ENCODE measurements at regions not wholly inside any gene's neighbourhood (a gene's known extent, or its start where the extent isn't known, plus 50 kb on each side); places are given as distances from the start of the nearest gene placed in this dataset.

DNA sequence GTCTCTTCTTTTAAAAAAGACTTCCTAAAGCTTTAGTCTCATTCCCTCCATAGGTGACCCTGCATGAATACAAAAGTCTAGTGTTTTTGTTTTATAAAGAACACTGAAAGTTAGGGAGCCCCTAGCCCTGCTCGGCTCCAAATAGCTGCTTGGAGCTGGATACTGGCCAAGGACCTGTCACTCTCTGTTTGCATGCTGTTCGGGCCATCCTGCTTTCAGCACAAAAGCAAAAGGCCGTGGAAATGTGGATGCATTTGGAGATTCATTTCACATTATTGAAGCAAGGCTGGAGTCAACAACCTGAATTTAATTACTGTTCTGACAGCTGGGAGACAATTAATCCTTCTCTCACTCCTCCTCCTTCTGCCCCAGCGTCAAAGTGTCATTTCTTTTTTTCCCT, 151.7 kb upstream of the NMUR2 start:
- no peaks in the 10 kb centered on the region for H3K27me3 ChIP-seq (ENCODE audit: control insufficient read depth, insufficient read depth, low read length)
- H3K27ac ChIP-seq (ENCODE audit: low read length) = no peak overlapping the region
- H3K4me1 ChIP-seq (ENCODE audit: control insufficient read depth, insufficient read depth, low read length) = no peaks in the 10 kb centered on the region
- no peak overlapping the region for H3K4me3 ChIP-seq (ENCODE audit: low read length)
- TF ChIP-seq, protein P1, sequence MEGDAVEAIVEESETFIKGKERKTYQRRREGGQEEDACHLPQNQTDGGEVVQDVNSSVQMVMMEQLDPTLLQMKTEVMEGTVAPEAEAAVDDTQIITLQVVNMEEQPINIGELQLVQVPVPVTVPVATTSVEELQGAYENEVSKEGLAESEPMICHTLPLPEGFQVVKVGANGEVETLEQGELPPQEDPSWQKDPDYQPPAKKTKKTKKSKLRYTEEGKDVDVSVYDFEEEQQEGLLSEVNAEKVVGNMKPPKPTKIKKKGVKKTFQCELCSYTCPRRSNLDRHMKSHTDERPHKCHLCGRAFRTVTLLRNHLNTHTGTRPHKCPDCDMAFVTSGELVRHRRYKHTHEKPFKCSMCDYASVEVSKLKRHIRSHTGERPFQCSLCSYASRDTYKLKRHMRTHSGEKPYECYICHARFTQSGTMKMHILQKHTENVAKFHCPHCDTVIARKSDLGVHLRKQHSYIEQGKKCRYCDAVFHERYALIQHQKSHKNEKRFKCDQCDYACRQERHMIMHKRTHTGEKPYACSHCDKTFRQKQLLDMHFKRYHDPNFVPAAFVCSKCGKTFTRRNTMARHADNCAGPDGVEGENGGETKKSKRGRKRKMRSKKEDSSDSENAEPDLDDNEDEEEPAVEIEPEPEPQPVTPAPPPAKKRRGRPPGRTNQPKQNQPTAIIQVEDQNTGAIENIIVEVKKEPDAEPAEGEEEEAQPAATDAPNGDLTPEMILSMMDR (IDR thresholded peaks at IDR 0.05) = no peak
- Mint-ChIP-seq H3K27me3 (ENCODE audit: low read depth in 2 of 2) (peaks cover 0 to 5% of the 10 kb centered on the region in 2 donors), H3K9me3 (no peaks in the 10 kb centered on the region), H3K4me3 (no peak overlapping the region), H3K27ac (no peak overlapping the region), H3K4me1 (no peaks in the 10 kb centered on the region), H3K36me3 (no peaks in the 10 kb centered on the region)
- 61% methylated on average over 3 of the region's 4 CpGs for WGBS (ENCODE audit: insufficient coverage)
- no peak for ATAC-seq
- intact Hi-C loops (cut with micrococcal nuclease) = no loop called here
- no peak for DNase-seq
- no peaks in the 10 kb centered on the region for H3K9me3 ChIP-seq (ENCODE audit: control insufficient read depth, insufficient read depth, low read length)
- H3K36me3 ChIP-seq (ENCODE audit: control insufficient read depth, insufficient read depth, low read length) = no peaks in the 10 kb centered on the region

DNA sequence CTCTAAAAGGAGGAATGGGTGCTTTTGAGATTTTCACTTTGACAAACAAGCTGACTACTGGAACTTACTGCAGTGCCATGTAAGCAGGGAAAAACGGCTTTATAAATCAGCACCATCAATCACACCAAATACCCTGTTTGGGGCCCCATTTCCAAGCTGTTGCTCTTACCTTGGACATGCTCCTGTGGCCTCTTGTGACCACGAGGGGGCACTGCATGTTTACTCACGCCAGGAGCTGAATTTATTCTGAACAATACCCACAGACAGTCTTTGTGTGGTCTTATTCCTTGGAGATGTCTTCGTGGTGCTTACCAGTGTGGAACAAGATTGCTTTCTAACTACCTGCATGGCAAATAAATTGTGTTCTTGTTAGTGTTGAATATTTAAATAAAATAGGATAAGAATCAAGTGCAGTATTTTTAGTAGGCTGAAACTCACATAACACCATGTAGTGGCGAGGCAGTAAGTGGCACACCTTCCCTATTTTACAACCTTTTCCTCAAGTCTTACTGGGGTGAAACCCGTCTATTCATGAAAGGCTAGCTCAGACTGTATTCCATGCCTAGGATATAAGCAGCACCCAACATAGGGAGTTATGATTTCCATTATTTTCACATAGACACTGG, 155.5 kb upstream of the NMUR2 start:
- TF ChIP-seq, protein P1 (IDR thresholded peaks at IDR 0.05) = peak; percentile 39
- Mint-ChIP-seq H3K4me1 (no peaks in the 10 kb centered on the region), H3K36me3 (no peaks in the 10 kb centered on the region), H3K9me3 (no peaks in the 10 kb centered on the region), H3K27ac (no peak overlapping the region), H3K27me3 (ENCODE audit: low read depth in 2 of 2) (peaks cover 0 to 2% of the 10 kb centered on the region in 2 donors), H3K4me3 (no peak overlapping the region)
- Histone ChIP-seq H3K4me3 (ENCODE audit: low read length) (no peak overlapping the region), H3K36me3 (ENCODE audit: control insufficient read depth, insufficient read depth, low read length) (no peaks in the 10 kb centered on the region), H3K27ac (ENCODE audit: low read length) (no peak overlapping the region), H3K27me3 (ENCODE audit: control insufficient read depth, insufficient read depth, low read length) (no peaks in the 10 kb centered on the region), H3K9me3 (ENCODE audit: control insufficient read depth, insufficient read depth, low read length) (no peaks in the 10 kb centered on the region), H3K4me1 (ENCODE audit: control insufficient read depth, insufficient read depth, low read length) (no peaks in the 10 kb centered on the region)
- peak in 2 of 3 donors; percentile 46 to 58 for ATAC-seq
- peak; percentile 22 to 49 for DNase-seq
- intact Hi-C loops (cut with micrococcal nuclease) = no loop called here
- WGBS (ENCODE audit: insufficient coverage) = 34% methylated on average over 6 of the region's 6 CpGs

DNA sequence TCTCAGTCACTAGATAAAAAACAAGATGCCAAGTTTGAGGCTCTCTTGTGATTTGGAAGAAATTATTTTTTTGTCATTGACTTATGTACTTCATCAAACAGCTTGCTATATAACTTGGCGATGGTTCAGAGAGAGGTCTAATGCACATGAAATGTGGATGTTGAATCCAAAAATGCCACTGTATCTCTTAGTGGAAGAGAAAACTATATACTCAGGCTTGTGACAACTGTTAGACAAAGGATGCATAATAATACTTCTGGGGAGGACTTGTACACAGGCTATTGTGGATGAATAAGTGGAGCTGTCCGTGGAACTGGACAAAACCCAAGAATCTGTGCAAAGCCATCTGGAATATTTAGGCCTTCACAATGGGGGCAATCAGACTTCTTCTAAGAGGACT, 162.9 kb upstream of the NMUR2 start:
- Histone ChIP-seq H3K9me3 (ENCODE audit: control insufficient read depth, insufficient read depth, low read length) (no peaks in the 10 kb centered on the region), H3K4me3 (ENCODE audit: low read length) (no peak overlapping the region), H3K4me1 (ENCODE audit: control insufficient read depth, insufficient read depth, low read length) (no peaks in the 10 kb centered on the region), H3K36me3 (ENCODE audit: control insufficient read depth, insufficient read depth, low read length) (no peaks in the 10 kb centered on the region), H3K27ac (ENCODE audit: low read length) (no peak overlapping the region), H3K27me3 (ENCODE audit: control insufficient read depth, insufficient read depth, low read length) (peaks cover 2% of the 10 kb centered on the region)
- TF ChIP-seq, protein P1 (IDR thresholded peaks at IDR 0.05) = no peak
- Mint-ChIP-seq H3K27me3 (ENCODE audit: low read depth in 2 of 2) (no peaks in the 10 kb centered on the region), H3K27ac (no peak overlapping the region), H3K9me3 (no peaks in the 10 kb centered on the region), H3K4me3 (no peak overlapping the region), H3K36me3 (no peaks in the 10 kb centered on the region), H3K4me1 (no peaks in the 10 kb centered on the region)
- WGBS (ENCODE audit: insufficient coverage) = 87% methylated on average over 2 of the region's 2 CpGs
- DNase-seq = no peak
- intact Hi-C loops (cut with micrococcal nuclease) = no loop called here
- ATAC-seq = no peak

DNA sequence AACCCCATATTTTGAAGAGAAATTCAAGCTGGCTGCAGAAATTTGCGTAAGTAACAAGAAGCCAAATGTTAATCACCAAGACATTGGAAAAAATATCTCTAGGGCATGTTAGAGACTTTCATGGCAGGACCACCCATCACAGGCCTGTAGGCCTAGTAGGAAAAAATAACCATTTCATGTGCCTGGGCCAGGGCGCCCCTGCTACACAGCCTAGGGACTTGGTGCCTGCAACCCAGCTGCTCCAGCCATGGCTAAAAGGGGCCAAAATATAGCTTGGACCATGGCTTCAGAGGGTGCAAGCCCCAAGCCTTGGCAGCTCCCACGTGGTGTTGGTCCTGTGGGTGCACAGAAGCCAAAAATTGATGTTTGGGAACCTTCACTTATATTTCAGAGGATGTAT, 167.7 kb upstream of the NMUR2 start:
- Histone ChIP-seq H3K4me3 (ENCODE audit: low read length) (no peak overlapping the region), H3K4me1 (ENCODE audit: control insufficient read depth, insufficient read depth, low read length) (no peaks in the 10 kb centered on the region), H3K27ac (ENCODE audit: low read length) (no peak overlapping the region), H3K9me3 (ENCODE audit: control insufficient read depth, insufficient read depth, low read length) (no peaks in the 10 kb centered on the region), H3K27me3 (ENCODE audit: control insufficient read depth, insufficient read depth, low read length) (no peaks in the 10 kb centered on the region), H3K36me3 (ENCODE audit: control insufficient read depth, insufficient read depth, low read length) (no peaks in the 10 kb centered on the region)
- Mint-ChIP-seq H3K27me3 (ENCODE audit: low read depth in 2 of 2) (no peaks in the 10 kb centered on the region), H3K4me1 (no peaks in the 10 kb centered on the region), H3K27ac (no peak overlapping the region), H3K4me3 (no peak overlapping the region), H3K36me3 (no peaks in the 10 kb centered on the region), H3K9me3 (no peaks in the 10 kb centered on the region)
- 75% methylated on average over 3 of the region's 3 CpGs for WGBS (ENCODE audit: insufficient coverage)
- intact Hi-C loops (cut with micrococcal nuclease) = no loop called here
- DNase-seq (no peak), ATAC-seq (no peak)
- TF ChIP-seq, protein P1 (IDR thresholded peaks at IDR 0.05) = no peak

All from natural killer cell (primary cell).